PC-9 (cell line): ENCODE measurements at regions not wholly inside any gene's neighbourhood (a gene's known extent, or its start where the extent isn't known, plus 50 kb on each side); places are given as distances from the start of the nearest gene placed in this dataset.

Source experiments
- BruUV-seq: library from RNA; stranded (reverse); fragments of 400-500 nt; replicated peaks from 2 replicates; lab custom pipeline; 2021; lab: Mats Ljungman, UMichigan
- CTCF ChIA-PET: fragments of 300-600 bp; sonication (Branson Sonifier 250); formaldehyde crosslinking; loops from one replicate; lab custom pipeline; 2022; ENCODE audit warnings: antibody characterized with exemption; lab: Charles Lee
- POLR2A ChIA-PET: fragments of 300-600 bp; sonication (Branson Sonifier 250); formaldehyde crosslinking; loops from one replicate; lab custom pipeline; 2022; ENCODE audit warnings: antibody characterized with exemption; ENCODE audit not compliant: unreplicated experiment; lab: Charles Lee
- DNase-seq, 2 experiments: peaks; one replicate each; pipeline versions ENCODE4 v3.0.0 to v3.0.0-alpha.2; 2015 to 2022; ENCODE audit warnings: mixed read lengths in 1 of 2
- H2AFZ ChIP-seq: fragments of 200-600 bp; sonication (generic); 2 replicates; pipeline ENCODE4 v1.8.1; 2017; ENCODE audit warnings: antibody characterized with exemption
- H3F3A ChIP-seq: fragments of 200-600 bp; sonication (generic); 2 replicates; pipeline ENCODE4 v1.8.1; 2017; ENCODE audit warnings: antibody characterized with exemption, mild to moderate bottlenecking, low read depth; ENCODE audit not compliant: insufficient read depth
- H3K27ac ChIP-seq: fragments of 200-600 bp; sonication (generic); 2 replicates; pipeline ENCODE4 v1.6.1; 2016; ENCODE audit warnings: mixed run types
- H3K27me3 ChIP-seq: fragments of 200-600 bp; sonication (generic); 2 replicates; pipeline ENCODE4 v1.6.1; 2016; ENCODE audit warnings: low read depth, mixed run types; ENCODE audit not compliant: insufficient read depth
- H3K36me3 ChIP-seq: fragments of 200-600 bp; sonication (generic); 2 replicates; pipeline ENCODE4 v1.6.1; 2016; ENCODE audit warnings: low read depth, mixed run types
- H3K4me1 ChIP-seq: fragments of 200-600 bp; sonication (generic); replicated peaks from 2 replicates; pipeline ENCODE4 v1.6.1; 2016; ENCODE audit warnings: mixed run types; ENCODE audit not compliant: insufficient read depth
- H3K4me2 ChIP-seq: fragments of 200-600 bp; sonication (generic); 2 replicates; pipeline ENCODE4 v1.6.1; 2017; ENCODE audit warnings: mixed run types
- H3K4me3 ChIP-seq: fragments of 200-600 bp; sonication (generic); 2 replicates; pipeline ENCODE4 v1.6.1; 2016; ENCODE audit warnings: mixed run types
- H3K79me2 ChIP-seq: fragments of 200-600 bp; sonication (generic); 2 replicates; pipeline ENCODE4 v1.6.1; 2017; ENCODE audit warnings: low read depth, mixed run types
- H3K9me2 ChIP-seq: fragments of 200-600 bp; sonication (generic); 2 replicates; pipeline ENCODE4 v1.8.1; 2017; ENCODE audit warnings: mild to moderate bottlenecking; ENCODE audit not compliant: insufficient read depth
- H3K9me3 ChIP-seq: fragments of 200-600 bp; sonication (generic); 2 replicates; pipeline ENCODE4 v1.8.1; 2016; ENCODE audit warnings: low read depth; ENCODE audit not compliant: insufficient read depth
- H4K20me1 ChIP-seq: fragments of 200-600 bp; sonication (generic); 2 replicates; pipeline ENCODE4 v1.8.1; 2017; ENCODE audit not compliant: insufficient read depth
- CTCF ChIP-seq: fragments of 200-600 bp; sonication (generic); conservative IDR thresholded peaks from 2 replicates; pipeline ENCODE4 v1.6.1; 2017; ENCODE audit warnings: mixed run types, antibody characterized with exemption, mild to moderate bottlenecking, moderate library complexity
- EZH2 ChIP-seq: fragments of 200-600 bp; sonication (generic); IDR thresholded peaks from 2 replicates; pipeline ENCODE4 v1.8.0; 2017; ENCODE audit warnings: antibody characterized with exemption, low read depth
- intact Hi-C: fragments of 100-400 bp; cut with micrococcal nuclease; formaldehyde crosslinking; loops from one replicate; pipeline ENCODE4 v1.10.0; 2022; ENCODE audit not compliant: unreplicated experiment

GRCh38 chr4:148868191-148868590, 426.0 kb upstream of the NR3C2 start:
- no peak overlapping the region for H3K27ac ChIP-seq
- DNase-seq, result no peak
- H3F3A ChIP-seq, result no peaks in the 10 kb centered on the region
- ChIA-PET CTCF (no interaction called here), POLR2A (no interaction called here)
- no peak overlapping the region for H2AFZ ChIP-seq
- H3K27me3 ChIP-seq, result no peaks in the 10 kb centered on the region
- H3K4me2 ChIP-seq, result no peak overlapping the region
- TF ChIP-seq CTCF, result no peak
- TF ChIP-seq EZH2, result no peak
- H3K4me3 ChIP-seq, result no peak overlapping the region
- intact Hi-C loops, result no loop called here
- no TSS peak for BruUV-seq
- H4K20me1 ChIP-seq, result no peaks in the 10 kb centered on the region
- no peaks in the 10 kb centered on the region for H3K4me1 ChIP-seq
- H3K79me2 ChIP-seq, result no peaks in the 10 kb centered on the region
- no peaks in the 10 kb centered on the region for H3K9me2 ChIP-seq
- H3K9me3 ChIP-seq, result no peaks in the 10 kb centered on the region
- no peaks in the 10 kb centered on the region for H3K36me3 ChIP-seq

- Histone ChIP-seq H4K20me1 (no peaks in the 10 kb centered on the region), H2AFZ (no peak overlapping the region), H3F3A (no peaks in the 10 kb centered on the region), H3K4me2 (no peak overlapping the region), H3K27ac (no peak overlapping the region), H3K4me1 (no peaks in the 10 kb centered on the region), H3K79me2 (no peaks in the 10 kb centered on the region), H3K36me3 (no peaks in the 10 kb centered on the region), H3K4me3 (no peak overlapping the region), H3K27me3 (no peaks in the 10 kb centered on the region), H3K9me2 (no peaks in the 10 kb centered on the region), H3K9me3 (no peaks in the 10 kb centered on the region)
- intact Hi-C loops, result no loop called here
- TF ChIP-seq CTCF (no peak), EZH2 (no peak)
- CTCF ChIA-PET, result no interaction called here
- DNase-seq, result no peak
- POLR2A ChIA-PET, result no interaction called here
- BruUV-seq, result no TSS peak
Observed at GRCh38 chr4:148866666-148867065, 424.5 kb upstream of the NR3C2 start.

GRCh38 chr4:148857973-148858534, 415.8 kb upstream of the NR3C2 start:
- BruUV-seq, result no TSS peak
- H3K9me3 ChIP-seq, result no peaks in the 10 kb centered on the region
- H3K79me2 ChIP-seq, result no peaks in the 10 kb centered on the region
- ChIA-PET POLR2A (no interaction called here), CTCF (no interaction called here)
- H3K4me1 ChIP-seq, result no peaks in the 10 kb centered on the region
- H3F3A ChIP-seq, result no peaks in the 10 kb centered on the region
- H3K4me3 ChIP-seq, result no peak overlapping the region
- no peak overlapping the region for H2AFZ ChIP-seq
- H3K4me2 ChIP-seq, result no peak overlapping the region
- intact Hi-C loops, result no loop called here
- H3K9me2 ChIP-seq, result no peaks in the 10 kb centered on the region; the same call in 1 of the 2 replicates
- no peaks in the 10 kb centered on the region for H3K27me3 ChIP-seq
- H3K27ac ChIP-seq, result no peak overlapping the region
- no peaks in the 10 kb centered on the region for H4K20me1 ChIP-seq
- TF ChIP-seq CTCF, result no peak
- no peak for TF ChIP-seq EZH2
- no peaks in the 10 kb centered on the region for H3K36me3 ChIP-seq
- no peak for DNase-seq
